Liver (tissue), 7 donors: ENCODE measurements at regions not wholly inside any gene's neighbourhood (a gene's known extent, or its start where the extent isn't known, plus 50 kb on each side); places are given as distances from the start of the nearest gene placed in this dataset.

Experiments used
- DNase-seq: peaks from one replicate; pipeline ENCODE4 v3.0.0-alpha.2; 2017; ENCODE audit warnings: low spot score
- H3K27ac ChIP-seq, 2 donors: one replicate each; pipeline ENCODE4 v1.7.0; 2013; ENCODE audit warnings: inconsistent platforms in 2 of 2, low read length in 2 of 2, control low read depth in 1 of 2, low read depth in 1 of 2, mild to moderate bottlenecking in 1 of 2
- H3K27me3 ChIP-seq, 4 donors: one replicate each; pipeline versions ENCODE4 v1.6.1 to v1.7.0; 2013; ENCODE audit warnings: low read length in 3 of 4, inconsistent platforms in 1 of 4, mild to moderate bottlenecking in 1 of 4, moderate library complexity in 1 of 4; ENCODE audit not compliant: control insufficient read depth in 4 of 4, insufficient read depth in 4 of 4
- H3K36me3 ChIP-seq, 4 donors: one replicate each; pipeline versions ENCODE4 v1.6.1 to v1.7.0; 2013; ENCODE audit warnings: low read length in 3 of 4, mild to moderate bottlenecking in 3 of 4, low read depth in 1 of 4, moderate library complexity in 1 of 4; ENCODE audit not compliant: control insufficient read depth in 4 of 4, insufficient read depth in 3 of 4
- H3K4me1 ChIP-seq, 4 donors: one replicate each; pipeline versions ENCODE4 v1.6.1 to v1.7.0; 2013; ENCODE audit warnings: low read length in 3 of 4, mild to moderate bottlenecking in 3 of 4, moderate library complexity in 1 of 4; ENCODE audit not compliant: control insufficient read depth in 4 of 4, insufficient read depth in 4 of 4
- H3K4me3 ChIP-seq, 3 donors: one replicate each; pipeline versions ENCODE4 v1.6.1 to v1.7.0; 2013; ENCODE audit warnings: low read length in 3 of 3, control low read depth in 1 of 3, low read depth in 1 of 3, mild to moderate bottlenecking in 1 of 3
- H3K9ac ChIP-seq, 2 donors: one replicate each; pipeline ENCODE4 v1.7.0; 2013; ENCODE audit warnings: low read length in 2 of 2, mild to moderate bottlenecking in 2 of 2, moderate library complexity in 2 of 2, control low read depth in 1 of 2, low read depth in 1 of 2
- H3K9me3 ChIP-seq, 4 donors: one replicate each; pipeline versions ENCODE4 v1.6.1 to v1.7.0; 2013; ENCODE audit warnings: low read length in 3 of 4; ENCODE audit not compliant: control insufficient read depth in 4 of 4
- FOXA1 ChIP-seq: IDR thresholded peaks from 2 replicates; pipeline ENCODE4 v1.6.1; 2016; ENCODE audit warnings: antibody characterized with exemption
- FOXA2 ChIP-seq: IDR thresholded peaks from 2 replicates; pipeline ENCODE4 v1.6.1; 2016; ENCODE audit warnings: antibody characterized with exemption
- GABPA ChIP-seq, 2 donors: IDR thresholded peaks in 1 of 2; conservative IDR thresholded peaks in 1 of 2; 2 replicates each; pipeline ENCODE4 v1.6.1; 2016; ENCODE audit warnings: antibody characterized with exemption in 2 of 2, mild to moderate bottlenecking in 1 of 2, moderate library complexity in 1 of 2
- HNF4A ChIP-seq, 2 donors: conservative IDR thresholded peaks; 2 replicates each; pipeline ENCODE4 v1.6.1; 2016; ENCODE audit warnings: antibody characterized with exemption in 2 of 2, mild to moderate bottlenecking in 2 of 2
- HNF4G ChIP-seq: IDR thresholded peaks from 2 replicates; pipeline ENCODE4 v1.6.1; 2016; ENCODE audit warnings: antibody characterized with exemption
- JUND ChIP-seq, 2 donors: IDR thresholded peaks; 2 replicates each; pipeline ENCODE4 v1.6.1; 2016; ENCODE audit warnings: antibody characterized with exemption in 2 of 2
- NR2F2 ChIP-seq: IDR thresholded peaks from 2 replicates; pipeline ENCODE4 v1.6.1; 2016; ENCODE audit warnings: antibody characterized with exemption
- RAD21 ChIP-seq, 2 donors: IDR thresholded peaks; 2 replicates each; pipeline ENCODE4 v1.6.1; 2016; ENCODE audit warnings: antibody characterized with exemption in 2 of 2, mild to moderate bottlenecking in 2 of 2
- SP1 ChIP-seq: IDR thresholded peaks from 2 replicates; pipeline ENCODE4 v1.6.1; 2018; ENCODE audit warnings: antibody characterized with exemption, mild to moderate bottlenecking
- TAF1 ChIP-seq: conservative IDR thresholded peaks from 2 replicates; pipeline ENCODE4 v1.6.1; 2016; ENCODE audit warnings: antibody characterized with exemption, mild to moderate bottlenecking
- TF ChIP-seq, protein P1 (sequence below): IDR thresholded peaks from 2 replicates; pipeline ENCODE4 v1.6.1; 2016; ENCODE audit warnings: antibody characterized with exemption, mild to moderate bottlenecking
- TF ChIP-seq, protein P2 (sequence below): IDR thresholded peaks from 2 replicates; pipeline ENCODE4 v1.6.1; 2016; ENCODE audit warnings: antibody characterized with exemption
- TF ChIP-seq, protein P3 (sequence below): IDR thresholded peaks from 2 replicates; pipeline ENCODE4 v1.6.1; 2016; ENCODE audit warnings: antibody characterized with exemption
- TF ChIP-seq, protein P4 (sequence below): fragments of 150-350 bp; IDR thresholded peaks from 2 replicates; pipeline ENCODE4 v1.5.1; 2017; ENCODE audit warnings: improper control_type of control experiment, low read depth, low read length; ENCODE audit not compliant: missing input control
- donor health status: healthy.
- donor health status: healthy.
- donor health status: healthy.
- donor health status: healthy.

DNA sequence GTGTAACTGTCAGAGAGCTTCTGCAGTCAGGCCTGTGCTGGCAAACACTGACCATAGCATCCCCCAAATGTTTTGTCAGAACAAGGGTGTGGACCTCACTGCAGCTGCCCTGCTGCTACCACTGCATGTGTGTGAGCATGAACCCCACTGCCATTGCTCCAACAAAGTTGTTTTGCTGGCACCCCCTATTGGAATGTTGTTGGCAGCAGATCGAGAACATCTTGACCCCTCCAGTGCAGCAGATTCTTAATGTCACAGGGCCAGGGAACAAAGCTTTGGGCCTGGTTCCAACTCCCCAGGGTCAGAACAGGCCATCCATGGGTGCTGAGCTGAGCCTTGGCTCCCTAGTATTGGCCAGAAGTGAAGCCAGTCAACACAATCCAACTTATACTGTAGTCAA, 1537.4 kb downstream of the NCAM2 start (continued):
- TF ChIP-seq, protein P1, sequence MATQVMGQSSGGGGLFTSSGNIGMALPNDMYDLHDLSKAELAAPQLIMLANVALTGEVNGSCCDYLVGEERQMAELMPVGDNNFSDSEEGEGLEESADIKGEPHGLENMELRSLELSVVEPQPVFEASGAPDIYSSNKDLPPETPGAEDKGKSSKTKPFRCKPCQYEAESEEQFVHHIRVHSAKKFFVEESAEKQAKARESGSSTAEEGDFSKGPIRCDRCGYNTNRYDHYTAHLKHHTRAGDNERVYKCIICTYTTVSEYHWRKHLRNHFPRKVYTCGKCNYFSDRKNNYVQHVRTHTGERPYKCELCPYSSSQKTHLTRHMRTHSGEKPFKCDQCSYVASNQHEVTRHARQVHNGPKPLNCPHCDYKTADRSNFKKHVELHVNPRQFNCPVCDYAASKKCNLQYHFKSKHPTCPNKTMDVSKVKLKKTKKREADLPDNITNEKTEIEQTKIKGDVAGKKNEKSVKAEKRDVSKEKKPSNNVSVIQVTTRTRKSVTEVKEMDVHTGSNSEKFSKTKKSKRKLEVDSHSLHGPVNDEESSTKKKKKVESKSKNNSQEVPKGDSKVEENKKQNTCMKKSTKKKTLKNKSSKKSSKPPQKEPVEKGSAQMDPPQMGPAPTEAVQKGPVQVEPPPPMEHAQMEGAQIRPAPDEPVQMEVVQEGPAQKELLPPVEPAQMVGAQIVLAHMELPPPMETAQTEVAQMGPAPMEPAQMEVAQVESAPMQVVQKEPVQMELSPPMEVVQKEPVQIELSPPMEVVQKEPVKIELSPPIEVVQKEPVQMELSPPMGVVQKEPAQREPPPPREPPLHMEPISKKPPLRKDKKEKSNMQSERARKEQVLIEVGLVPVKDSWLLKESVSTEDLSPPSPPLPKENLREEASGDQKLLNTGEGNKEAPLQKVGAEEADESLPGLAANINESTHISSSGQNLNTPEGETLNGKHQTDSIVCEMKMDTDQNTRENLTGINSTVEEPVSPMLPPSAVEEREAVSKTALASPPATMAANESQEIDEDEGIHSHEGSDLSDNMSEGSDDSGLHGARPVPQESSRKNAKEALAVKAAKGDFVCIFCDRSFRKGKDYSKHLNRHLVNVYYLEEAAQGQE = no peak
- TF ChIP-seq, protein P2, sequence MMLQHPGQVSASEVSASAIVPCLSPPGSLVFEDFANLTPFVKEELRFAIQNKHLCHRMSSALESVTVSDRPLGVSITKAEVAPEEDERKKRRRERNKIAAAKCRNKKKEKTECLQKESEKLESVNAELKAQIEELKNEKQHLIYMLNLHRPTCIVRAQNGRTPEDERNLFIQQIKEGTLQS = no peak
- no peak for TF ChIP-seq HNF4A (conservative IDR thresholded peaks at IDR 0.05)
- TF ChIP-seq FOXA1 = no peak
- TF ChIP-seq, protein P3, sequence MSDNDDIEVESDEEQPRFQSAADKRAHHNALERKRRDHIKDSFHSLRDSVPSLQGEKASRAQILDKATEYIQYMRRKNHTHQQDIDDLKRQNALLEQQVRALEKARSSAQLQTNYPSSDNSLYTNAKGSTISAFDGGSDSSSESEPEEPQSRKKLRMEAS = no peak
- no peak for TF ChIP-seq HNF4G
- no peak for TF ChIP-seq JUND (IDR thresholded peaks at IDR 0.05)
- TF ChIP-seq FOXA2 = no peak
- no peak for TF ChIP-seq TAF1
- TF ChIP-seq SP1 = no peak

DNA sequence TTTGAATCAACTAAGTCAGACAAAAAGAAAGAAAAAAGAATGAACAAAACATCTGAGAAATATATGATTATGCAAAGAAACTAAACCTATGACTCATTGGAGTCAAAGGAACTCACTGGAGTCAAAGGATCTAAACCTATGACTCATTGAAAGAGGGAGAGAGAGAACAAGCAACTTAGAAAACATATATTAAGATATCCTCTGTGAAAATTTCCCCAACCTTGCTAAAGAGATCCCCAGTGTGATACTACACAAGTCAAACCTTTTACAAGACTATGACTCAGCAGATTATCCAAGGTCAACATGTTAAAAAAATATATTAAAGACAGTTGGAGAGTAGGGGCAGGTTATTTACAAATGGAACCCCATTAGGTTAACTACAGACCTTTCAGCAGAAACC, 1538.3 kb downstream of the NCAM2 start:
- no peaks in the 10 kb centered on the region for H3K4me1 ChIP-seq
- DNase-seq = no peak
- no peak overlapping the region for H3K4me3 ChIP-seq
- TF ChIP-seq FOXA1 (no peak), HNF4G (no peak), NR2F2 (no peak), RAD21 (IDR thresholded peaks at IDR 0.05) (no peak), FOXA2 (no peak), GABPA (IDR thresholded peaks at IDR 0.05 in 1 of 2, conservative IDR thresholded peaks at IDR 0.05 in 1 of 2) (no peak), SP1 (no peak)
- TF ChIP-seq, protein P4, sequence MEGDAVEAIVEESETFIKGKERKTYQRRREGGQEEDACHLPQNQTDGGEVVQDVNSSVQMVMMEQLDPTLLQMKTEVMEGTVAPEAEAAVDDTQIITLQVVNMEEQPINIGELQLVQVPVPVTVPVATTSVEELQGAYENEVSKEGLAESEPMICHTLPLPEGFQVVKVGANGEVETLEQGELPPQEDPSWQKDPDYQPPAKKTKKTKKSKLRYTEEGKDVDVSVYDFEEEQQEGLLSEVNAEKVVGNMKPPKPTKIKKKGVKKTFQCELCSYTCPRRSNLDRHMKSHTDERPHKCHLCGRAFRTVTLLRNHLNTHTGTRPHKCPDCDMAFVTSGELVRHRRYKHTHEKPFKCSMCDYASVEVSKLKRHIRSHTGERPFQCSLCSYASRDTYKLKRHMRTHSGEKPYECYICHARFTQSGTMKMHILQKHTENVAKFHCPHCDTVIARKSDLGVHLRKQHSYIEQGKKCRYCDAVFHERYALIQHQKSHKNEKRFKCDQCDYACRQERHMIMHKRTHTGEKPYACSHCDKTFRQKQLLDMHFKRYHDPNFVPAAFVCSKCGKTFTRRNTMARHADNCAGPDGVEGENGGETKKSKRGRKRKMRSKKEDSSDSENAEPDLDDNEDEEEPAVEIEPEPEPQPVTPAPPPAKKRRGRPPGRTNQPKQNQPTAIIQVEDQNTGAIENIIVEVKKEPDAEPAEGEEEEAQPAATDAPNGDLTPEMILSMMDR = no peak
- TF ChIP-seq, protein P1 = no peak
- H3K36me3 ChIP-seq = no peaks in the 10 kb centered on the region
- H3K9ac ChIP-seq = no peak overlapping the region
- H3K9me3 ChIP-seq = peaks cover 1 to 16% (median 3%) of the 10 kb centered on the region in 4 donors
- H3K27ac ChIP-seq = no peak overlapping the region
- H3K27me3 ChIP-seq = no peaks in the 10 kb centered on the region
